GM18870 (cell line): ENCODE measurements at regions not wholly inside any gene's neighbourhood (a gene's known extent, or its start where the extent isn't known, plus 50 kb on each side); places are given as distances from the start of the nearest gene placed in this dataset.
"Not testable (repeated sequence)": the region's sequence is repeated elsewhere in the genome, so short reads cannot be mapped to it uniquely, and the experiment has no call there.

Experiments
- ATAC-seq: cut with Tn5 transposase; IDR thresholded peaks from one replicate; pipeline ENCODE4 v1.9.1; 2021; ENCODE audit warnings: moderate library complexity; ENCODE audit not compliant: unreplicated experiment

GRCh38 chr10:4902571-4903011 is 60.6 kb upstream of the AKR1C1 start:
- peak; percentile 89 for ATAC-seq

- ATAC-seq = not testable (repeated sequence)
These were observed 60.1 kb upstream of the AKR1C1 start for GRCh38 chr10:4903126-4903525.

GRCh38 chr10:4903675-4904074 is 59.5 kb upstream of the AKR1C1 start:
- not testable (repeated sequence) for ATAC-seq

GRCh38 chr10:4909118-4909517 is 54.1 kb upstream of the AKR1C1 start:
- ATAC-seq = no peak
